ENCODE measurements at regions not wholly inside any gene's neighbourhood (a gene's known extent, or its start where the extent isn't known, plus 50 kb on each side); places are given as distances from the start of the nearest gene placed in this dataset.

GRCh38 chr3:13130464-13131193 is 57.4 kb upstream of the IQSEC1 start:
- TF ChIP-seq, protein P1, sequence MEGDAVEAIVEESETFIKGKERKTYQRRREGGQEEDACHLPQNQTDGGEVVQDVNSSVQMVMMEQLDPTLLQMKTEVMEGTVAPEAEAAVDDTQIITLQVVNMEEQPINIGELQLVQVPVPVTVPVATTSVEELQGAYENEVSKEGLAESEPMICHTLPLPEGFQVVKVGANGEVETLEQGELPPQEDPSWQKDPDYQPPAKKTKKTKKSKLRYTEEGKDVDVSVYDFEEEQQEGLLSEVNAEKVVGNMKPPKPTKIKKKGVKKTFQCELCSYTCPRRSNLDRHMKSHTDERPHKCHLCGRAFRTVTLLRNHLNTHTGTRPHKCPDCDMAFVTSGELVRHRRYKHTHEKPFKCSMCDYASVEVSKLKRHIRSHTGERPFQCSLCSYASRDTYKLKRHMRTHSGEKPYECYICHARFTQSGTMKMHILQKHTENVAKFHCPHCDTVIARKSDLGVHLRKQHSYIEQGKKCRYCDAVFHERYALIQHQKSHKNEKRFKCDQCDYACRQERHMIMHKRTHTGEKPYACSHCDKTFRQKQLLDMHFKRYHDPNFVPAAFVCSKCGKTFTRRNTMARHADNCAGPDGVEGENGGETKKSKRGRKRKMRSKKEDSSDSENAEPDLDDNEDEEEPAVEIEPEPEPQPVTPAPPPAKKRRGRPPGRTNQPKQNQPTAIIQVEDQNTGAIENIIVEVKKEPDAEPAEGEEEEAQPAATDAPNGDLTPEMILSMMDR (IDR thresholded peaks at IDR 0.05) = no peak
- TF ChIP-seq POLR2A (IDR thresholded peaks at IDR 0.05) = no peak

Data from uterus (tissue), 2 donors.